HG02884 (cell line): ENCODE measurements at regions not wholly inside any gene's neighbourhood (a gene's known extent, or its start where the extent isn't known, plus 50 kb on each side); places are given as distances from the start of the nearest gene placed in this dataset.
A peak's percentile ranks its signal among the peaks of the same experiment; 100 is the strongest.
"Not testable (repeated sequence)": the region's sequence is repeated elsewhere in the genome, so short reads cannot be mapped to it uniquely, and the experiment has no call there.

Experiments
- ATAC-seq: cut with Tn5 transposase; IDR thresholded peaks from one replicate; pipeline ENCODE4 v1.9.1; 2021; ENCODE audit warnings: mild to moderate bottlenecking, moderate library complexity; ENCODE audit not compliant: unreplicated experiment

GRCh38 chr1:245102149-245102548 lies 52.6 kb upstream of the KIF26B start:
- not testable (repeated sequence) for ATAC-seq

- no peak for ATAC-seq
Observed at GRCh38 chr1:245099401-245099800, 55.4 kb upstream of the KIF26B start.

GRCh38 chr1:245098924-245099323 lies 55.9 kb upstream of the KIF26B start:
- ATAC-seq, result no peak

GRCh38 chr1:245096311-245097066 lies 58.3 kb upstream of the KIF26B start:
- no peak for ATAC-seq

GRCh38 chr1:245095903-245096302 lies 58.9 kb upstream of the KIF26B start:
- ATAC-seq, result no peak

- no peak for ATAC-seq
Observed at GRCh38 chr1:245094954-245095353, 59.8 kb upstream of the KIF26B start.

GRCh38 chr1:245094092-245094491 lies 60.7 kb upstream of the KIF26B start:
- ATAC-seq, result no peak

GRCh38 chr1:245092638-245092976 lies 62.2 kb upstream of the KIF26B start:
- no peak for ATAC-seq

- ATAC-seq, result no peak
Observed at GRCh38 chr1:245091818-245092637, 62.8 kb upstream of the KIF26B start.

GRCh38 chr1:245091171-245091621 lies 63.6 kb upstream of the KIF26B start:
- no peak for ATAC-seq

- no peak for ATAC-seq
Observed at GRCh38 chr1:245090491-245091090, 64.2 kb upstream of the KIF26B start.

GRCh38 chr1:245087723-245088122 lies 67.1 kb upstream of the KIF26B start:
- no peak for ATAC-seq

- ATAC-seq, result no peak
Observed at GRCh38 chr1:245086389-245086969, 68.3 kb upstream of the KIF26B start.

- peak; percentile 69 for ATAC-seq
Observed at GRCh38 chr1:245085508-245086095, 69.2 kb upstream of the KIF26B start.

- no peak for ATAC-seq
Observed at GRCh38 chr1:245084551-245084950, 70.2 kb upstream of the KIF26B start.

GRCh38 chr1:245079021-245079609 lies 75.7 kb upstream of the KIF26B start:
- ATAC-seq, result no peak

- ATAC-seq, result no peak
Observed at GRCh38 chr1:245074898-245075297, 79.9 kb upstream of the KIF26B start.

- no peak for ATAC-seq
Observed at GRCh38 chr1:245074232-245074747, 80.5 kb upstream of the KIF26B start.

GRCh38 chr1:245070836-245071615 lies 83.8 kb upstream of the KIF26B start:
- no peak for ATAC-seq

GRCh38 chr1:245067257-245067656 lies 87.5 kb upstream of the KIF26B start:
- no peak for ATAC-seq
